HG03354 (cell line): ENCODE measurements at regions not wholly inside any gene's neighbourhood (a gene's known extent, or its start where the extent isn't known, plus 50 kb on each side); places are given as distances from the start of the nearest gene placed in this dataset.
"Not testable (repeated sequence)": the region's sequence is repeated elsewhere in the genome, so short reads cannot be mapped to it uniquely, and the experiment has no call there.

Experiments
- ATAC-seq: cut with Tn5 transposase; IDR thresholded peaks from one replicate; pipeline ENCODE4 v1.9.1; 2021; ENCODE audit warnings: mild to moderate bottlenecking; ENCODE audit not compliant: unreplicated experiment, poor library complexity, severe bottlenecking

- no peak for ATAC-seq
Observed at GRCh38 chr12:46579474-46579873, 206.9 kb upstream of the SLC38A2 start.

- no peak for ATAC-seq
Observed at GRCh38 chr12:46578190-46578982, 205.8 kb upstream of the SLC38A2 start.

- ATAC-seq, result no peak
Observed at GRCh38 chr12:46577063-46577776, 204.6 kb upstream of the SLC38A2 start.

- ATAC-seq, result no peak
Observed at GRCh38 chr12:46574847-46575246, 202.3 kb upstream of the SLC38A2 start.

DNA sequence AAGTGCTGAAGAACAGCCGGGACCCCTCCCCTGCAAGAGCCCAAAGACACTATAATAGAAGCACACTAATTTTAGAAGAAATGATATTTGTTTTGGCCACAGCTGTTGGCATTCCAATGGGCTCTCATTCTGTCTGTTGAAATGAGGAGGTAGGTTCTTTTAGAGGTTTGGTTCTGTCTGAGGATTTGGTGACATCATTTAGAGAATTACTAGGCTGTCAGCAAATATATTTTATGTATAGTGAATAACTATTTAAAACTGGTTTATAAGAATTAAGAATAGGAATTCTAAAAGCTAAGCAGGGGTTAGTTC lies 200.7 kb upstream of the SLC38A2 start:
- no peak for ATAC-seq

DNA sequence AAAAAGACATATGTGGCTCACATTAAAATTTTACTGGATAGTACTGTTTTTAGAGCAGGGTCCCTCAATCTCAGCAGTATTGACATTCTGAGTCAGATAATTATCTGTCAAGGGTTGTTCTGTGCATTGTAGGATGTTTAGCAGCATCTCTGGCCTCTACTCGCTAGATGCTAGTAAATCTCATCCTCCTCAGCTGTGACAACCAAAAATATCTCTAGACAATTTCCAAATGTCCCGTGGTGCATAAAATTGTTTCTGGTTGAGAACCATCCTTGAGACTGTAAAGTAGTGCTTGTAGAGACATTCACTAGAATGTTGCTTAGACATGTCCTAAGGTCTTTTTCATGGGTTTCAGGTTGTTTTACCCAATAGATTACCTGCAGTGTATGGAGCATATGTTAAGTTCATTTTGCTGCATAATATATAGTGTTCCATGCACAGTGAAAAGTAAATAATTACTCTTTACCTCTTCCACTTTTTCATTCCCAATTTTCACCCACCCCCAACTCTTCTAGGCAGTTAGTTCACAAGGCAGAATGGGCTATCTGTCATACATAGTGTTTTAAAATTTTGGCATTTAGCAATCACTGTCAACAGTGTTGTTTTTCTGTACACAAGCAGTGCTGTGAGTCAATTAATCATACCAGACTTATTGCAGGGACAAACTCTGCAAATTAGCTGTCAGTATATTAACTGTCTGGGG lies 200.2 kb upstream of the SLC38A2 start:
- no peak for ATAC-seq

DNA sequence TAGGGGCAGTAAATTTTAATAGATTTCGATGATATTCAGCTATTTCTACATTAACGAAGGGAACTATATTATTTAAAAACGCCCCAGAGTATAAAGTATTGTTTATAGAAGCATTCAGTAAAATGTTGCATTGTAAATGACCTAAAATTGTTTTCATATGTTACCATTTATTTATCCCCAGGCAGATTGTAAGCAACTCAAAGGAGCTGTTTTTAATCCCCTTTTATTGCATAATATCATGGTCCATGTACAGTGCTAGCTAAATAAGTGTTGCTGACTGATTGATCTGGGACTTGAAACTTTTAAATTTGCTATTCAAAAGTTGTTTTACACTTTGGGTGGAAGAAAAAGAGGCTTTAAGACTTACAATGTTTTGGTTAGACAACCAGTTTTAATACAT lies 199.0 kb upstream of the SLC38A2 start:
- ATAC-seq, result no peak

DNA sequence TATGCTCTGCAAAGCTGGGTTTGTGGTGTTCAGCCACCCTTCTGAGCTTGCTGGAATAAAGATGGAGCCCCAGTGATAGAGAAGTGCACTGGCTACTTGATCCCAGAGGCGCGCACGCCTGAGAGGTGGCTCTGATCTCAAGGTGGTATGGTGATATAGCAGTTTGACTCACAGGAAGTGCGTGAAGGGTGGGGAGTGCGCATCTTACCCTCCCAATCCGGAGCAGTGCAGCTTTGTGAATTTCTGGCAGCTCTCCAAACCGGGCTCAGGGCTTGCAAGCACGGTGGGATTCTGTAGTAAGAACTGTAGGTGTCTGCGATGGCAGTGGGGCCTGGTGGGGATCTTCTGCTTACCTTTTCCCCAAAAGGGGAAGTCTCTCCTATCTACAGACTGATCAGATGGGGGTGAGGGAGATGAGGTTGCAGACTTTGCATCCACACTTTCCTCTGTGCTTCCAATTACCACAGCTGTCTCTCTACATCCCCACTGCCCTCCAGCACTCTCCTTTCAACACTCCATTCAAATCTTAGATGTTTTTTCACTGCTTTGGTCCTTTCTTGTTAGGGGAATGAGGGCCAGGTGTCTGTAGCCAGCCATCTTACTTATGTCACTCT lies 197.4 kb upstream of the SLC38A2 start:
- ATAC-seq, result no peak

DNA sequence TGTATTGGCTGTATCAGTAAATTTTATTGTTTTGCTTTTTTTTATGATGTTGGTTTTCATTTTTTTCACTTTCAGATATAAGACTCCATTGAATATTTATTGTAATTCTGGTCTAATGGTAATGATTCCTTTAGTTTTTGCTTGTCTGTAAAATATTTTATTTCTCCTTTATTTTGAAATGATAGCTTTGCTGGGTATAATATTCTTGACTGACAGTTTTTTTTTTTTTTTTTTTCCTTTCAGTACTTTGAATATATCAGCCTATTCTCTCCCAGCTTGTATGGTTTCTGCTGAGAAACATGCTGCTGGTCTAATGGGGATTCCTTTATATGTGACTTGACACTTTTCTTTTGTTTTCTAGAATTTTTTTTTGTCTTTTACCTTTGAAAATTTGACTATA lies 195.1 kb upstream of the SLC38A2 start:
- ATAC-seq, result no peak

DNA sequence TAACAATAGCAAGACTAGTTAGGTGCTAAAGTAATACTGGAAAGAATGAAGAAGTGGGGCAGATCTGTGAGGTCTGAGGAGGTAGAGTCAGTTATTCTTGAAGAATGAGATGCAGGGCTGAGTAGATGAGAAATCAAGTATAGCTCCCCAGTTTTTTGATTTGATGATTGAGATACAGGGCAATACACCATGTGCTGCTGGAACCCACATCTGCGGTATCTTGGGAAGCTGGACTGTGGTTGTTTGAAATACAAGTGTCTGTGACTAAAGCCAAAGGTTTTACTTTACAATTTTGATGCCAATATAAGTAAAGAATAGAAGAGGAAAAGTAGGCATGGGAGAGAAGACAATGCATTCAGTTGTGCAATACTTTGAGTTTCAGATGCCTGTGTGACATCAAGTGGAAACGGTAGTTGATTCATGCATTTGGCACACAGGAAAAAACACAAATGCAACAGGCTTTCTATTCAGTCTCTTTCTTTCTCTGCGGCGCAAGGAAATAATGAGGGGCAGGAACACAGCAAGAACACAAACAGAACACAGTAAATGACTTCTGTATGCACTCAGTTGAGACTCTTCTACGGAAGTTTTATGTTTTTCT lies 190.2 kb upstream of the SLC38A2 start:
- ATAC-seq, result no peak

GRCh38 chr12:46561769-46562624 lies 189.4 kb upstream of the SLC38A2 start:
- not testable (repeated sequence) for ATAC-seq

GRCh38 chr12:46560874-46561273 lies 188.3 kb upstream of the SLC38A2 start:
- ATAC-seq, result no peak

DNA sequence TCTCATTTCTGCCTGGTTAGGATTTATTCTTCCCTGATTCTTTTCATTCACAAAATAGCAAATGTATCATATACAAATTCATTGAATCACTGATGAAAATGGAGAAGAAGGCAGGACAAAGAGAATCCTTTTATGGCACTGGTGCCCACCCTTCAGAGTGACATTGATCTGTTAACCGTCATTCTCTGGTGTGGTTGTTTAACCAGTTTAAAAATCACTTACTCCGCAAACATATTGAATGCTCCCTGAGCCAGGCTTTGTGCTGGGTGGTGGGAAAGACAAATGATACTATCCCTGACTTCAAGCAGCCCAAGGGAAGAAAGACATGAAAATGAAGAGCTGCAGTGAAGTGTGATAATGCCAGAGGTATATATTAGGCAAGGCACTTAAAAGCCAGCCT lies 187.5 kb upstream of the SLC38A2 start:
- no peak for ATAC-seq

- ATAC-seq, result no peak
Observed at GRCh38 chr12:46559311-46559710, 186.7 kb upstream of the SLC38A2 start.

GRCh38 chr12:46558677-46559076 lies 186.1 kb upstream of the SLC38A2 start:
- ATAC-seq, result no peak

GRCh38 chr12:46557539-46558373 lies 185.2 kb upstream of the SLC38A2 start:
- ATAC-seq, result no peak

DNA sequence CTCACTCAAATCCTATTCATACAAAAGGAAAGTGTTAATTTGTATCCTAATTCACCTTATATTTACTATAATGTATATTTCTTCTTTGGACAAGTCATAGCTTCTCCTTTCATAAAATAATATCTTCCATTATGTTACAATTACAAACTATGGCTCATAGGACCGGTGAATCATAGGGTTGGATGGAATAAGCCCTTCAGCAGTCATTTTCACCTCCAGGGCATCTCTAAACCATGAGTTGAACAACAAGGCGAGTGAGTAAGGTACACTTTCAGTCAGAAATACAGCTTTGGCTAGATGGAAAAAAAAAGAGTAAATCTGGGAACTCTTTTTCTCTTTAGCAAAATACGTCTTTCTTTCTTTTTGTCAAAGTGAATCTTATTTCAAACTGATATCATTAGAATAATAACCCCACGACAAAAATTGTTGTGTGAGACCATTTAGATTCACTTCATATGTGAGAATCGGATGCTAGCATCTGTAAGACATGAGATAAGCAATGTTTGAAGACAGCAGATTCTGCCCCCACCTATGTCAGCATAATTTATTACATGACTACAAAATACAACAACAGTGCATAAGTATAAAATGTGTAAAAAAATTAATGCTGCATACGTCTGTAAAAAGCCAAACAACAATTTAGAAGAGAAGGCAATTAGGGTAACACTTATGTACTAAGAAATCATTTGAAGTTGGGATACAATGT lies 184.4 kb upstream of the SLC38A2 start:
- ATAC-seq, result no peak

- ATAC-seq, result no peak
Observed at GRCh38 chr12:46556105-46556559, 183.6 kb upstream of the SLC38A2 start.
